Ishikawa (cell line): ENCODE measurements at regions not wholly inside any gene's neighbourhood (a gene's known extent, or its start where the extent isn't known, plus 50 kb on each side); places are given as distances from the start of the nearest gene placed in this dataset.

Experiments used
- CEBPB ChIP-seq: IDR thresholded peaks from 2 replicates; pipeline ENCODE4 v1.6.1; 2012
- CREB1 ChIP-seq: IDR thresholded peaks from 2 replicates; pipeline ENCODE4 v1.6.1; 2012; ENCODE audit warnings: low read depth
- EGR1 ChIP-seq: IDR thresholded peaks from 2 replicates; pipeline ENCODE4 v1.6.1; 2012
- EP300 ChIP-seq: IDR thresholded peaks from 2 replicates; pipeline ENCODE4 v1.6.1; 2012; ENCODE audit warnings: borderline replicate concordance
- FOXM1 ChIP-seq: IDR thresholded peaks from 2 replicates; pipeline ENCODE4 v1.6.1; 2012; ENCODE audit warnings: low read depth, borderline replicate concordance
- RAD21 ChIP-seq: IDR thresholded peaks from 2 replicates; pipeline ENCODE4 v1.6.1; 2012; ENCODE audit warnings: low read depth
- TAF1 ChIP-seq: IDR thresholded peaks from 2 replicates; pipeline ENCODE4 v1.6.1; 2012; ENCODE audit warnings: low read depth, mild to moderate bottlenecking
- TCF12 ChIP-seq: IDR thresholded peaks from 2 replicates; pipeline ENCODE4 v1.6.1; 2012; ENCODE audit warnings: low read depth
- TEAD4 ChIP-seq: IDR thresholded peaks from 2 replicates; pipeline ENCODE4 v1.6.1; 2012
- USF1 ChIP-seq: IDR thresholded peaks from 2 replicates; pipeline ENCODE4 v1.6.1; 2012
- YY1 ChIP-seq: IDR thresholded peaks from 2 replicates; pipeline ENCODE4 v1.6.1; 2012; ENCODE audit warnings: low read depth
- ZBTB7A ChIP-seq: IDR thresholded peaks from 2 replicates; pipeline ENCODE4 v1.6.1; 2012; ENCODE audit warnings: low read depth
- TF ChIP-seq, protein P1 (sequence below): IDR thresholded peaks from 2 replicates; pipeline ENCODE4 v1.6.1; 2012
- TF ChIP-seq, protein P2 (sequence below): IDR thresholded peaks from 2 replicates; pipeline ENCODE4 v1.6.1; 2012; ENCODE audit warnings: low read depth, mild to moderate bottlenecking

- TF ChIP-seq EP300 (no peak), EGR1 (no peak), CEBPB (no peak), YY1 (no peak), TAF1 (no peak), CREB1 (no peak), TCF12 (no peak), TEAD4 (no peak), USF1 (no peak), FOXM1 (no peak), RAD21 (no peak), ZBTB7A (no peak)
- TF ChIP-seq, protein P1, sequence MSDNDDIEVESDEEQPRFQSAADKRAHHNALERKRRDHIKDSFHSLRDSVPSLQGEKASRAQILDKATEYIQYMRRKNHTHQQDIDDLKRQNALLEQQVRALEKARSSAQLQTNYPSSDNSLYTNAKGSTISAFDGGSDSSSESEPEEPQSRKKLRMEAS = no peak
- TF ChIP-seq, protein P2, sequence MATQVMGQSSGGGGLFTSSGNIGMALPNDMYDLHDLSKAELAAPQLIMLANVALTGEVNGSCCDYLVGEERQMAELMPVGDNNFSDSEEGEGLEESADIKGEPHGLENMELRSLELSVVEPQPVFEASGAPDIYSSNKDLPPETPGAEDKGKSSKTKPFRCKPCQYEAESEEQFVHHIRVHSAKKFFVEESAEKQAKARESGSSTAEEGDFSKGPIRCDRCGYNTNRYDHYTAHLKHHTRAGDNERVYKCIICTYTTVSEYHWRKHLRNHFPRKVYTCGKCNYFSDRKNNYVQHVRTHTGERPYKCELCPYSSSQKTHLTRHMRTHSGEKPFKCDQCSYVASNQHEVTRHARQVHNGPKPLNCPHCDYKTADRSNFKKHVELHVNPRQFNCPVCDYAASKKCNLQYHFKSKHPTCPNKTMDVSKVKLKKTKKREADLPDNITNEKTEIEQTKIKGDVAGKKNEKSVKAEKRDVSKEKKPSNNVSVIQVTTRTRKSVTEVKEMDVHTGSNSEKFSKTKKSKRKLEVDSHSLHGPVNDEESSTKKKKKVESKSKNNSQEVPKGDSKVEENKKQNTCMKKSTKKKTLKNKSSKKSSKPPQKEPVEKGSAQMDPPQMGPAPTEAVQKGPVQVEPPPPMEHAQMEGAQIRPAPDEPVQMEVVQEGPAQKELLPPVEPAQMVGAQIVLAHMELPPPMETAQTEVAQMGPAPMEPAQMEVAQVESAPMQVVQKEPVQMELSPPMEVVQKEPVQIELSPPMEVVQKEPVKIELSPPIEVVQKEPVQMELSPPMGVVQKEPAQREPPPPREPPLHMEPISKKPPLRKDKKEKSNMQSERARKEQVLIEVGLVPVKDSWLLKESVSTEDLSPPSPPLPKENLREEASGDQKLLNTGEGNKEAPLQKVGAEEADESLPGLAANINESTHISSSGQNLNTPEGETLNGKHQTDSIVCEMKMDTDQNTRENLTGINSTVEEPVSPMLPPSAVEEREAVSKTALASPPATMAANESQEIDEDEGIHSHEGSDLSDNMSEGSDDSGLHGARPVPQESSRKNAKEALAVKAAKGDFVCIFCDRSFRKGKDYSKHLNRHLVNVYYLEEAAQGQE = no peak
These were observed 99.3 kb upstream of the PMEPA1 start for GRCh38 chr20:57809149-57809548.
